Fibroblast of lung (primary cell): ENCODE measurements at regions not wholly inside any gene's neighbourhood (a gene's known extent, or its start where the extent isn't known, plus 50 kb on each side); places are given as distances from the start of the nearest gene placed in this dataset.

Source experiments
- DNase-seq, 2 donors: peaks; one replicate each; pipeline versions ENCODE4 v3.0.0 to v3.0.0-alpha.2; 2010; ENCODE audit warnings: low read depth in 2 of 2
- H2AFZ ChIP-seq: 2 replicates; pipeline ENCODE4 v1.5.1; 2012; ENCODE audit warnings: low read length, control low read depth, inconsistent platforms
- H3K27ac ChIP-seq: 2 replicates; pipeline ENCODE4 v1.5.1; 2011; ENCODE audit warnings: low read length, control low read depth; ENCODE audit not compliant: insufficient read depth
- H3K27me3 ChIP-seq: 2 replicates; pipeline ENCODE4 v1.5.1; 2011; ENCODE audit warnings: mild to moderate bottlenecking, low read length; ENCODE audit not compliant: control insufficient read depth, insufficient read depth
- H3K36me3 ChIP-seq: 2 replicates; pipeline ENCODE4 v1.5.1; 2011; ENCODE audit warnings: low read length; ENCODE audit not compliant: control insufficient read depth, insufficient read depth
- H3K4me1 ChIP-seq: 2 replicates; pipeline ENCODE4 v1.5.1; 2011; ENCODE audit warnings: low read length; ENCODE audit not compliant: control insufficient read depth, insufficient read depth; ENCODE audit errors: extremely low read depth
- H3K4me2 ChIP-seq: 2 replicates; pipeline ENCODE4 v1.5.1; 2011; ENCODE audit warnings: low read length, control low read depth; ENCODE audit not compliant: insufficient read depth; ENCODE audit errors: extremely low read depth
- H3K4me3 ChIP-seq, 4 experiments: fragments of 200-600 bp in 1 of 4; sonication (generic) in 1 of 4; replicated peaks in 1 of 4; 2 replicates each; pipeline ENCODE4 v1.5.1; 2011 to 2016; ENCODE audit warnings: low read length in 4 of 4, low read depth in 3 of 4, mild to moderate bottlenecking in 3 of 4, control low read depth in 2 of 4, inconsistent platforms in 1 of 4, mixed read lengths in 1 of 4; ENCODE audit not compliant: insufficient read depth in 1 of 4; ENCODE audit errors: control extremely low read depth in 1 of 4
- H3K79me2 ChIP-seq: 2 replicates; pipeline ENCODE4 v1.5.1; 2012; ENCODE audit warnings: mild to moderate bottlenecking, low read length, inconsistent platforms; ENCODE audit not compliant: control insufficient read depth, insufficient read depth
- H3K9ac ChIP-seq: 2 replicates; pipeline ENCODE4 v1.5.1; 2011; ENCODE audit warnings: mild to moderate bottlenecking, low read length, control low read depth; ENCODE audit not compliant: insufficient read depth
- H3K9me3 ChIP-seq: 2 replicates; pipeline ENCODE4 v1.5.1; 2012; ENCODE audit warnings: low read depth, low read length; ENCODE audit not compliant: control insufficient read depth, insufficient read depth
- H4K20me1 ChIP-seq: 2 replicates; pipeline ENCODE4 v1.5.1; 2011; ENCODE audit warnings: low read length; ENCODE audit not compliant: control insufficient read depth, insufficient read depth; ENCODE audit errors: extremely low read depth
- CTCF ChIP-seq, 2 donors: IDR thresholded peaks in 1 of 2; conservative IDR thresholded peaks in 1 of 2; 1 replicate in 1 of 2; 2 replicates in 1 of 2; pipeline ENCODE4 v1.5.1; 2011 to 2012; ENCODE audit warnings: low read length in 2 of 2, control low read depth in 1 of 2, inconsistent platforms in 1 of 2, low read depth in 1 of 2, mild to moderate bottlenecking in 1 of 2
- EZH2 ChIP-seq: IDR thresholded peaks from 2 replicates; pipeline ENCODE4 v1.5.1; 2012; ENCODE audit warnings: low read length, control low read depth, mild to moderate bottlenecking; ENCODE audit errors: missing control alignments

GRCh38 chr1:50266509-50266908, 156.7 kb downstream of the DMRTA2 start:
- no peaks in the 10 kb centered on the region for H3K36me3 ChIP-seq
- no peak overlapping the region for H3K27ac ChIP-seq
- TF ChIP-seq CTCF (conservative IDR thresholded peaks at IDR 0.05 in 1 of 2, IDR thresholded peaks at IDR 0.05 in 1 of 2; ENCODE audit: low read depth in 1 of 2, low read length in 2 of 2) (no peak), EZH2 (no peak)
- no peak overlapping the region for H3K4me3 ChIP-seq
- no peak overlapping the region for H3K9ac ChIP-seq
- no peak overlapping the region for H2AFZ ChIP-seq
- H4K20me1 ChIP-seq: no peaks in the 10 kb centered on the region
- no peaks in the 10 kb centered on the region for H3K4me1 ChIP-seq
- no peaks in the 10 kb centered on the region for H3K79me2 ChIP-seq
- H3K9me3 ChIP-seq: no peaks in the 10 kb centered on the region
- no peaks in the 10 kb centered on the region for H3K27me3 ChIP-seq
- no peak overlapping the region for H3K4me2 ChIP-seq
- DNase-seq: peak in 1 of 2 donors; percentile 46

- no peak overlapping the region for H3K9ac ChIP-seq
- no peaks in the 10 kb centered on the region for H3K4me1 ChIP-seq
- no peak overlapping the region for H3K4me3 ChIP-seq
- H4K20me1 ChIP-seq: no peaks in the 10 kb centered on the region
- no peaks in the 10 kb centered on the region for H3K79me2 ChIP-seq
- H3K4me2 ChIP-seq: no peak overlapping the region
- peak in 1 of 2 donors; percentile 31 for DNase-seq
- H3K27me3 ChIP-seq: no peaks in the 10 kb centered on the region
- no peak overlapping the region for H2AFZ ChIP-seq
- H3K9me3 ChIP-seq: no peaks in the 10 kb centered on the region
- no peaks in the 10 kb centered on the region for H3K36me3 ChIP-seq
- H3K27ac ChIP-seq: no peak overlapping the region
- TF ChIP-seq EZH2 (no peak), CTCF (conservative IDR thresholded peaks at IDR 0.05 in 1 of 2, IDR thresholded peaks at IDR 0.05 in 1 of 2; ENCODE audit: low read depth in 1 of 2, low read length in 2 of 2) (no peak)
These were observed 157.1 kb downstream of the ELAVL4 start for GRCh38 chr1:50265790-50266314.

GRCh38 chr1:50264590-50264989, 155.9 kb downstream of the ELAVL4 start:
- no peak for TF ChIP-seq CTCF (conservative IDR thresholded peaks at IDR 0.05 in 1 of 2, IDR thresholded peaks at IDR 0.05 in 1 of 2; ENCODE audit: low read depth in 1 of 2, low read length in 2 of 2)
- TF ChIP-seq EZH2: no peak
- Histone ChIP-seq H3K9me3 (no peaks in the 10 kb centered on the region), H4K20me1 (no peaks in the 10 kb centered on the region), H2AFZ (no peak overlapping the region), H3K4me1 (no peaks in the 10 kb centered on the region), H3K4me3 (no peak overlapping the region), H3K9ac (no peak overlapping the region), H3K27me3 (no peaks in the 10 kb centered on the region), H3K4me2 (no peak overlapping the region), H3K27ac (no peak overlapping the region), H3K79me2 (no peaks in the 10 kb centered on the region), H3K36me3 (no peaks in the 10 kb centered on the region)
- no peak for DNase-seq
